Right atrium auricular region (tissue), 2 donors: ENCODE measurements at regions not wholly inside any gene's neighbourhood (a gene's known extent, or its start where the extent isn't known, plus 50 kb on each side); places are given as distances from the start of the nearest gene placed in this dataset.
A peak's percentile ranks its signal among the peaks of the same experiment; 100 is the strongest.

Experiments used
- DNase-seq: peaks from one replicate; pipeline ENCODE4 v3.0.0-alpha.2; 2019; ENCODE audit warnings: low spot score
- H3K27ac ChIP-seq, 2 donors: fragments of 200-600 bp; sonication (generic); 1 replicate in 1 of 2; 2 replicates in 1 of 2; pipeline ENCODE4 v1.5.1; 2016 to 2019
- H3K27me3 ChIP-seq, 2 donors: fragments of 200-600 bp; sonication (generic); one replicate each; pipeline versions ENCODE4 v1.5.1 to v1.6.0; 2017 to 2019
- H3K36me3 ChIP-seq: fragments of 200-600 bp; sonication (generic); one replicate; pipeline ENCODE4 v1.5.1; 2016
- H3K4me1 ChIP-seq, 2 donors: fragments of 200-600 bp; sonication (generic); one replicate each; pipeline versions ENCODE4 v1.5.1 to v1.6.0; 2017 to 2019
- H3K4me3 ChIP-seq, 2 donors: fragments of 200-600 bp; sonication (generic); 1 replicate in 1 of 2; 2 replicates in 1 of 2; pipeline ENCODE4 v1.5.1; 2017 to 2019; ENCODE audit warnings: mild to moderate bottlenecking in 1 of 2, moderate library complexity in 1 of 2
- H3K9me3 ChIP-seq, 2 donors: fragments of 200-600 bp; sonication (generic); one replicate each; pipeline ENCODE4 v1.5.1; 2019
- CTCF ChIP-seq, 2 donors: fragments of 200-600 bp; sonication (generic); IDR thresholded peaks; one replicate each; pipeline ENCODE4 v1.5.1; 2019; ENCODE audit warnings: antibody characterized with exemption in 2 of 2

- DNase-seq = no peak
- no peak overlapping the region for H3K27ac ChIP-seq
- H3K36me3 ChIP-seq = no peaks in the 10 kb centered on the region
- no peaks in the 10 kb centered on the region for H3K4me1 ChIP-seq
- no peaks in the 10 kb centered on the region for H3K9me3 ChIP-seq
- no peaks in the 10 kb centered on the region for H3K27me3 ChIP-seq
- H3K4me3 ChIP-seq = no peak overlapping the region
- TF ChIP-seq CTCF (IDR thresholded peaks at IDR 0.05) = no peak
Observed at GRCh38 chr3:115396801-115397200, 226.5 kb upstream of the GAP43 start.

- no peaks in the 10 kb centered on the region for H3K9me3 ChIP-seq
- no peaks in the 10 kb centered on the region for H3K27me3 ChIP-seq
- no peak overlapping the region for H3K27ac ChIP-seq
- no peaks in the 10 kb centered on the region for H3K4me1 ChIP-seq
- no peak overlapping the region for H3K4me3 ChIP-seq
- H3K36me3 ChIP-seq = no peaks in the 10 kb centered on the region
- no peak for TF ChIP-seq CTCF (IDR thresholded peaks at IDR 0.05)
- DNase-seq = no peak
Observed at GRCh38 chr3:115397433-115397832, 225.9 kb upstream of the GAP43 start.

- no peak overlapping the region for H3K27ac ChIP-seq
- DNase-seq = no peak
- H3K4me3 ChIP-seq = no peak overlapping the region
- H3K4me1 ChIP-seq = no peaks in the 10 kb centered on the region
- no peaks in the 10 kb centered on the region for H3K9me3 ChIP-seq
- no peaks in the 10 kb centered on the region for H3K27me3 ChIP-seq
- no peak for TF ChIP-seq CTCF (IDR thresholded peaks at IDR 0.05)
- no peaks in the 10 kb centered on the region for H3K36me3 ChIP-seq
Observed at GRCh38 chr3:115398506-115398905, 224.8 kb upstream of the GAP43 start.

- Histone ChIP-seq H3K27ac (no peak overlapping the region), H3K27me3 (no peaks in the 10 kb centered on the region)
- no peak for TF ChIP-seq CTCF (IDR thresholded peaks at IDR 0.05)
Observed at GRCh38 chr3:115399750-115400149, 223.6 kb upstream of the GAP43 start.

GRCh38 chr3:115401298-115401697, 222.0 kb upstream of the GAP43 start:
- Histone ChIP-seq H3K9me3 (no peaks in the 10 kb centered on the region), H3K27ac (peak overlapping the region; percentile 23 to 71), H3K4me1 (no peaks in the 10 kb centered on the region), H3K4me3 (no peak overlapping the region), H3K27me3 (no peaks in the 10 kb centered on the region), H3K36me3 (no peaks in the 10 kb centered on the region)
- TF ChIP-seq CTCF (IDR thresholded peaks at IDR 0.05) = no peak
- DNase-seq = no peak

More at GRCh38 chr3:115399750-115400149, 223.6 kb upstream of the GAP43 start:
- H3K9me3 ChIP-seq = no peaks in the 10 kb centered on the region
- no peak for DNase-seq
- no peaks in the 10 kb centered on the region for H3K36me3 ChIP-seq
- no peak overlapping the region for H3K4me3 ChIP-seq
- no peaks in the 10 kb centered on the region for H3K4me1 ChIP-seq

- no peak for DNase-seq
- Histone ChIP-seq H3K4me1 (no peaks in the 10 kb centered on the region), H3K9me3 (no peaks in the 10 kb centered on the region), H3K36me3 (no peaks in the 10 kb centered on the region), H3K4me3 (no peak overlapping the region), H3K27me3 (no peaks in the 10 kb centered on the region), H3K27ac (peak overlapping the region; percentile 23 to 71)
- TF ChIP-seq CTCF (IDR thresholded peaks at IDR 0.05) = no peak
Observed at GRCh38 chr3:115401851-115402501, 221.3 kb upstream of the GAP43 start.
